Retinal pigment epithelial cell (primary cell): ENCODE measurements at regions not wholly inside any gene's neighbourhood (a gene's known extent, or its start where the extent isn't known, plus 50 kb on each side); places are given as distances from the start of the nearest gene placed in this dataset.
A peak's percentile ranks its signal among the peaks of the same experiment; 100 is the strongest.
"Not testable (repeated sequence)": the region's sequence is repeated elsewhere in the genome, so short reads cannot be mapped to it uniquely, and the experiment has no call there.

Experiments
- DNase-seq: peaks from one replicate; pipeline ENCODE4 v3.0.0-alpha.2; 2010; ENCODE audit warnings: low read depth
- H3K4me3 ChIP-seq: 2 replicates; pipeline ENCODE4 v1.5.1; 2011; ENCODE audit warnings: mild to moderate bottlenecking, low read length, control low read depth, moderate library complexity
- CTCF ChIP-seq: conservative IDR thresholded peaks from 2 replicates; pipeline ENCODE4 v1.5.1; 2011; ENCODE audit warnings: low read depth, low read length, control low read depth, inconsistent platforms

DNA sequence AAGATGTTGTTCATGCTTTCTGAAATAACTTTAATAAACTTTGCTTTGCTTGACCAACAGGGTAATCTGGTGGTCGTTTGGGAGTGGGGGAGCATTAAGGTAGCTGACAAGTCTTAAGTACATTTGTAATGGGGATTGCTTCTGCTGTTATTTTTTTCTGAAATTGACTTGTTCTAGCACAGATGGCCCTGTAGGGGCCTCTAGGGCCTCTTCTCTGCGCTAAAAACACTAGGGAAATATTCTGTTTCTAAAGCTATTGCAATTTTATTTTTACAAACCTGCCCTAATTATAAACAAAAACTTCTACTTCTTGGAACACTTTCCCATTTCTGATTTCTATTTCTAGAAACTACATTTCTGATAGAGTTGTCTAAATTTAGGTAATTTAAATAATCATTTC is 191.3 kb upstream of the KCNJ3 start:
- peak; percentile 27 for TF ChIP-seq CTCF
- no peak for DNase-seq
- no peak overlapping the region for H3K4me3 ChIP-seq

DNA sequence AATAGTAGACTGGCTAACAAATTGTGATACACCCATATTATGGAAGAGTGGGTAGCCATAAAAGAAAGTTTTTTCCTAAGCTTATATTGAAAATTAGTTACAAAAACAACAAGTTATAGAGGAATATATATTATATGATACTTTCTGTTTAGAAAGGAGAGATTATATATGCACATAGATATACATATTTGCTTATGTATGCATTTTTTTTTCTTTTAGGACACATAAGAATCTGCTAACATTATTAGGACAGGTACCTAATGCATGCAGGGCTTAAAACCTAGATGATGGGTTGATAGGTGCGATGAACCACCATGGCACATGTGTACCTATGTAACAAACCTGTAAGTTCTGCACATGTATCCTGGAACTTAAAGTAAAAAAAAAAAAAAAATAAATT is 179.6 kb upstream of the KCNJ3 start:
- TF ChIP-seq CTCF: no peak
- no peak overlapping the region for H3K4me3 ChIP-seq
- DNase-seq: no peak

DNA sequence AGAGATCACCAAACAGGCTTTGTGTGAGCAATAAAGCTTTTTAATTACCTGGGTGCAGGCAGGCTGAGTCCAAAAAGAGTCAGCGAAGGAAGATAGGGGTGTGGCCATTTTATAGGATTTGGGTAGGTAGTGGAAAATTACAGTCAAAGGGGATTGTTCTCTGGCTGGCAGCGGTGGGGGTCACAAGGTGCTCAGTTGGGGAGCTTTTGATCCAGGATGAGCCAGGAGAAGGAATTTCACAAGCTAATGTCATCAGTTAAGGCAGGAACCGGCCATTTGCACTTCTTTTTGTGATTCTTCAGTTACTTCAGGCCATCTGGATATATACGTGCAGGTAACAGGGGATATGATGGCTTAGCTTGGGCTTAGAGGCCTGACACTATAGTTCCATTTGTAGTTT is 177.5 kb upstream of the KCNJ3 start:
- DNase-seq, H3K4me3 ChIP-seq: not testable (repeated sequence)

DNA sequence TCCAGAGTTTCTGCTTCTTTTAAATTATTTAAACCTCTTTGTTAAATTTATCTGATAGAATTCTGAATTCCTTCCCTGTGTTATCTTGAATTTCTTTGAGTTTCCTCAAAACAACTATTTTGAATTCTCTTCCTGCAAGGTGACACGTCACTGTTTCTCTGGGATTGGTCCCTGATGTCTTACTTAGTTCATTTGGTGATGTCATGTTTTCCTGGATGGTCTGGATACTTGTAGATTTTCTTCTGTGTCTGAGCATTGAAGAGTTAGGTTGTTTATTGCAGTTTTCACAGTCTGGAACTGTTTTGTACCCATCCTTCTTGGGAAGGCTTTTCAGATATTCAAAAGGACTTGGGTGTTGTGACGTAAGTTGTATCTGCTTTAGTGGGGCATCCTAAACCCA is 172.3 kb upstream of the KCNJ3 start:
- TF ChIP-seq CTCF: no peak
- H3K4me3 ChIP-seq: no peak overlapping the region
- no peak for DNase-seq

- TF ChIP-seq CTCF: no peak
- DNase-seq: no peak
- H3K4me3 ChIP-seq: no peak overlapping the region
Measured at GRCh38 chr2:154527962-154528361, 170.5 kb upstream of the KCNJ3 start.

- TF ChIP-seq CTCF: no peak
- no peak overlapping the region for H3K4me3 ChIP-seq
- no peak for DNase-seq
Measured at GRCh38 chr2:154532004-154532403, 166.5 kb upstream of the KCNJ3 start.

GRCh38 chr2:154532763-154533162 is 165.7 kb upstream of the KCNJ3 start:
- H3K4me3 ChIP-seq: no peak overlapping the region
- no peak for TF ChIP-seq CTCF

DNA sequence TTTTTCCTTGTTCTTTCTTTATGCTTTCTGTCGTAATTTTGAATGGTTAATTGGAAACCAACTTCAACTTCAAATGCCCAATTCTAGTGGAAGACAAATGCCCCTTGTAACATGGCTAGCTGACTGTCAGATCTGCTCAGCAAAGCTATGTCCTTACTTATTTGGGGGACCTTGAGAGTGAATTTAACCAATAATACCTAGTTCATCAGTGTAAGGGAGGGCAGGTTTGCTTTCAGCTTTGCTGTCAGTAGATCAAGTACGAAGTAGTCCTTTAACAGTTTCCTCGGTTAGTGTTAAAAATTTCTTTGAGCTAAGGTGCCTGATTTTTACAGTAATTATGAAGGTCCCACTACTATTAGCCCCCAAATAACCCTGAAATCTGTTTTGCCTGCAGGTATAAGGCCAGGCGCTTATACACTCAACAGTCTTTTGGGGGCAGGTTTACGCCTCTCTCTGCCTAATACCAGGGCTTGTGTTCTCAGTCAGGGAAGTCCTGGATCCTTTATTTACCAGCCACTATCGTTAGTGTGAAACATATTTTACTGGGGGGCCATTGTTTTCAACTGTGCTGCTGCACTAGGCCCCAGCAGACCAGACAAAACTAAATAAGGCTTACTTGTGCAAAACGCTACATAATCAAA is 165.1 kb upstream of the KCNJ3 start:
- no peak overlapping the region for H3K4me3 ChIP-seq
- TF ChIP-seq CTCF: no peak

More at GRCh38 chr2:154532763-154533162, 165.7 kb upstream of the KCNJ3 start:
- no peak for DNase-seq

More for the DNA sequence above, 165.1 kb upstream of the KCNJ3 start:
- DNase-seq: no peak
